ENCODE measurements at regions not wholly inside any gene's neighbourhood (a gene's known extent, or its start where the extent isn't known, plus 50 kb on each side); places are given as distances from the start of the nearest gene placed in this dataset.
A peak's percentile ranks its signal among the peaks of the same experiment; 100 is the strongest.

GRCh38 chr7:130923365-130923764, 189.4 kb upstream of the KLF14 start:
- TF ChIP-seq POLR2A (IDR thresholded peaks at IDR 0.05) (no peak), CTCF (IDR thresholded peaks at IDR 0.05) (no peak)

GRCh38 chr7:130923930-130924329, 189.9 kb upstream of the KLF14 start:
- WGBS, 2 donors: 82 to 89% methylated on average over 5 of the region's 5 CpGs
- H3K27me3 ChIP-seq: no peaks in the 10 kb centered on the region
- H3K9me3 ChIP-seq: no peaks in the 10 kb centered on the region
- DNase-seq: no peak
- no peak overlapping the region for H3K4me3 ChIP-seq
- H3K27ac ChIP-seq: no peak overlapping the region
- no peaks in the 10 kb centered on the region for H3K36me3 ChIP-seq (ENCODE audit: low read depth, missing control alignments)
- TF ChIP-seq POLR2A (IDR thresholded peaks at IDR 0.05): no peak
- no peak for TF ChIP-seq CTCF (IDR thresholded peaks at IDR 0.05)
- peaks cover 4% of the 10 kb centered on the region for H3K4me1 ChIP-seq
- intact Hi-C loops (cut with DNase I; ENCODE audit: low total_unique reads): no loop called here

More at GRCh38 chr7:130923365-130923764, 189.4 kb upstream of the KLF14 start:
- Histone ChIP-seq H3K27me3 (no peaks in the 10 kb centered on the region), H3K36me3 (ENCODE audit: low read depth, missing control alignments) (no peaks in the 10 kb centered on the region), H3K4me1 (peaks cover 7% of the 10 kb centered on the region), H3K4me3 (no peak overlapping the region), H3K27ac (no peak overlapping the region), H3K9me3 (no peaks in the 10 kb centered on the region)
- WGBS, 2 donors: 80 to 83% methylated on average over 4 of the region's 4 CpGs
- no peak for DNase-seq
- intact Hi-C loops (cut with DNase I; ENCODE audit: low total_unique reads): no loop called here

- no peaks in the 10 kb centered on the region for H3K27me3 ChIP-seq
- H3K4me3 ChIP-seq: no peak overlapping the region
- intact Hi-C loops (cut with DNase I; ENCODE audit: low total_unique reads): no loop called here
- H3K4me1 ChIP-seq: peaks cover 2% of the 10 kb centered on the region
- H3K36me3 ChIP-seq (ENCODE audit: low read depth, missing control alignments): no peaks in the 10 kb centered on the region
- WGBS, 2 donors: 92% methylated on average over 8 of the region's 8 CpGs
- DNase-seq: no peak
- H3K27ac ChIP-seq: peak overlapping the region in 1 of 2 donors; percentile 12
- TF ChIP-seq POLR2A (IDR thresholded peaks at IDR 0.05) (no peak), CTCF (IDR thresholded peaks at IDR 0.05) (no peak)
- H3K9me3 ChIP-seq: no peaks in the 10 kb centered on the region
These were observed 191.3 kb upstream of the KLF14 start for GRCh38 chr7:130925136-130925794.

DNA sequence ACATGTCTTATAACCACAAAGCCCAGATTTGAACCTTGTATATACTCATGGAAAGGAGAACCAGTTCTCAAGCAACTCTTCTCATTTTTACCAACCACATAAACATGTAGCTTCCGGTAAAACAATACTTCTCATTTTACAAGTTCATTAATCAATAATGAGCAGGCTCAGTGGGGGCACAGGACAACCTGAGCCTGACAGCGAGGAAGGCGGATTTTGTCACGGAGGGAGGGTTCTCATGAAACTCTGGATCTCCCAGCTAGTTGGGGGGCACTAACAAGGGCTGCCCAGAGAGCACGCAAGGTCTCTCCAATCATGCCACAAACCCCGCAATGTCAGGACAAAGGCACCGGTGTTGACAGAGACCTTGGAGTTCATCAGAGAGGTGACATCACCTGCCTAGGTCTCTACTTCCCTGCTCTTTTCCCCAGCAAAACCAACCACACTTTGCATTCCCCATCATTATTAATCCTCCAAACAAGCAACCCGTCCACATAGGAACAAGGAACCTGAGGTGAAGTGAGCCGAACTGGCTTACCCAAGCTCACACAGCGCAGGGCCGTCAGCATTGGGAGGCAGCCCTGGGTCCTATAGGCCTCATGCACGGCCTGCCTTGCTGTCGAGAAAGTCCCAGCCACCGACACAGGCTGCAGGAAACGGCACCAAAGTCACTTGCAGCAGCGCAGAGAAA, 192.1 kb upstream of the KLF14 start:
- H3K27me3 ChIP-seq: no peaks in the 10 kb centered on the region
- H3K27ac ChIP-seq: no peak overlapping the region
- H3K36me3 ChIP-seq (ENCODE audit: low read depth, missing control alignments): no peaks in the 10 kb centered on the region
- H3K9me3 ChIP-seq: no peaks in the 10 kb centered on the region
- no peak for TF ChIP-seq POLR2A (IDR thresholded peaks at IDR 0.05)
- no peak for TF ChIP-seq CTCF (IDR thresholded peaks at IDR 0.05)
- DNase-seq: no peak
- intact Hi-C loops (cut with DNase I; ENCODE audit: low total_unique reads): no loop called here
- H3K4me3 ChIP-seq: no peak overlapping the region
- H3K4me1 ChIP-seq: no peaks in the 10 kb centered on the region
- WGBS, 2 donors: 90 to 92% methylated on average over 15 to 16 of the region's 16 CpGs

Data from testis (tissue), 2 donors.